ENCODE measurements at regions not wholly inside any gene's neighbourhood (a gene's known extent, or its start where the extent isn't known, plus 50 kb on each side); places are given as distances from the start of the nearest gene placed in this dataset.

DNA sequence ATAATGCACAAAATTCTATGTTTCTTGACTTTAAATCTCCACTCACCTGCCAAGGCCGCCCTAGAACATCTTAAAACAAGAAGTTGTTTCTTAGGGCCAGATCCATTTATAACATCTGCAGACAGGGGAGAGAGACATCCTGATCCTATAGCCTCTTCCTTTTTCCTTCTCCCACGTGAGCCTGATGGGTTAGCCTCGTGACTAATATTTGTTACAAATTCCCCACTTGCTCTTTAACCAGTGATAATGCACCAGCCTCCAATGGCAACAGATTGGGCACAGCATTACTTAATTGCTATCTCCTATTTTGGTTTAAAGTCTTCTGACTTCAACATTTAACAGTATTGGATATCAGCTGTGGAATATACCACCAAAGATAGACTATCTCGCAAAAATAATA lies 196.5 kb downstream of the GADD45G start:
- no peak overlapping the region for H3K4me2 ChIP-seq (ENCODE audit: low read length)
- H4K20me1 ChIP-seq (ENCODE audit: insufficient read depth) = no peaks in the 10 kb centered on the region
- intact Hi-C loops (cut with micrococcal nuclease) = no loop called here
- H3K79me2 ChIP-seq (ENCODE audit: insufficient read depth, low read length) = no peaks in the 10 kb centered on the region
- TF ChIP-seq TCF7L2 (IDR thresholded peaks at IDR 0.05; ENCODE audit: borderline replicate concordance, extremely low read depth, insufficient read depth, insufficient read length) = no peak
- no peak for TF ChIP-seq ZFX (IDR thresholded peaks at IDR 0.05)
- TF ChIP-seq, protein P1, sequence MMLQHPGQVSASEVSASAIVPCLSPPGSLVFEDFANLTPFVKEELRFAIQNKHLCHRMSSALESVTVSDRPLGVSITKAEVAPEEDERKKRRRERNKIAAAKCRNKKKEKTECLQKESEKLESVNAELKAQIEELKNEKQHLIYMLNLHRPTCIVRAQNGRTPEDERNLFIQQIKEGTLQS (IDR thresholded peaks at IDR 0.05) = no peak
- TF ChIP-seq, protein P2, sequence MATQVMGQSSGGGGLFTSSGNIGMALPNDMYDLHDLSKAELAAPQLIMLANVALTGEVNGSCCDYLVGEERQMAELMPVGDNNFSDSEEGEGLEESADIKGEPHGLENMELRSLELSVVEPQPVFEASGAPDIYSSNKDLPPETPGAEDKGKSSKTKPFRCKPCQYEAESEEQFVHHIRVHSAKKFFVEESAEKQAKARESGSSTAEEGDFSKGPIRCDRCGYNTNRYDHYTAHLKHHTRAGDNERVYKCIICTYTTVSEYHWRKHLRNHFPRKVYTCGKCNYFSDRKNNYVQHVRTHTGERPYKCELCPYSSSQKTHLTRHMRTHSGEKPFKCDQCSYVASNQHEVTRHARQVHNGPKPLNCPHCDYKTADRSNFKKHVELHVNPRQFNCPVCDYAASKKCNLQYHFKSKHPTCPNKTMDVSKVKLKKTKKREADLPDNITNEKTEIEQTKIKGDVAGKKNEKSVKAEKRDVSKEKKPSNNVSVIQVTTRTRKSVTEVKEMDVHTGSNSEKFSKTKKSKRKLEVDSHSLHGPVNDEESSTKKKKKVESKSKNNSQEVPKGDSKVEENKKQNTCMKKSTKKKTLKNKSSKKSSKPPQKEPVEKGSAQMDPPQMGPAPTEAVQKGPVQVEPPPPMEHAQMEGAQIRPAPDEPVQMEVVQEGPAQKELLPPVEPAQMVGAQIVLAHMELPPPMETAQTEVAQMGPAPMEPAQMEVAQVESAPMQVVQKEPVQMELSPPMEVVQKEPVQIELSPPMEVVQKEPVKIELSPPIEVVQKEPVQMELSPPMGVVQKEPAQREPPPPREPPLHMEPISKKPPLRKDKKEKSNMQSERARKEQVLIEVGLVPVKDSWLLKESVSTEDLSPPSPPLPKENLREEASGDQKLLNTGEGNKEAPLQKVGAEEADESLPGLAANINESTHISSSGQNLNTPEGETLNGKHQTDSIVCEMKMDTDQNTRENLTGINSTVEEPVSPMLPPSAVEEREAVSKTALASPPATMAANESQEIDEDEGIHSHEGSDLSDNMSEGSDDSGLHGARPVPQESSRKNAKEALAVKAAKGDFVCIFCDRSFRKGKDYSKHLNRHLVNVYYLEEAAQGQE (IDR thresholded peaks at IDR 0.05; ENCODE audit: low read depth) = no peak
- TF ChIP-seq, protein P3, sequence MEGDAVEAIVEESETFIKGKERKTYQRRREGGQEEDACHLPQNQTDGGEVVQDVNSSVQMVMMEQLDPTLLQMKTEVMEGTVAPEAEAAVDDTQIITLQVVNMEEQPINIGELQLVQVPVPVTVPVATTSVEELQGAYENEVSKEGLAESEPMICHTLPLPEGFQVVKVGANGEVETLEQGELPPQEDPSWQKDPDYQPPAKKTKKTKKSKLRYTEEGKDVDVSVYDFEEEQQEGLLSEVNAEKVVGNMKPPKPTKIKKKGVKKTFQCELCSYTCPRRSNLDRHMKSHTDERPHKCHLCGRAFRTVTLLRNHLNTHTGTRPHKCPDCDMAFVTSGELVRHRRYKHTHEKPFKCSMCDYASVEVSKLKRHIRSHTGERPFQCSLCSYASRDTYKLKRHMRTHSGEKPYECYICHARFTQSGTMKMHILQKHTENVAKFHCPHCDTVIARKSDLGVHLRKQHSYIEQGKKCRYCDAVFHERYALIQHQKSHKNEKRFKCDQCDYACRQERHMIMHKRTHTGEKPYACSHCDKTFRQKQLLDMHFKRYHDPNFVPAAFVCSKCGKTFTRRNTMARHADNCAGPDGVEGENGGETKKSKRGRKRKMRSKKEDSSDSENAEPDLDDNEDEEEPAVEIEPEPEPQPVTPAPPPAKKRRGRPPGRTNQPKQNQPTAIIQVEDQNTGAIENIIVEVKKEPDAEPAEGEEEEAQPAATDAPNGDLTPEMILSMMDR (IDR thresholded peaks at IDR 0.05 in 2 of 3, conservative IDR thresholded peaks at IDR 0.05 in 1 of 3; ENCODE audit: borderline replicate concordance in 1 of 3, insufficient read depth in 1 of 3, low read depth in 2 of 3, low read length in 2 of 3) = no peak
- no peak for TF ChIP-seq EZH2 (IDR thresholded peaks at IDR 0.05)
- TF ChIP-seq, protein P4, sequence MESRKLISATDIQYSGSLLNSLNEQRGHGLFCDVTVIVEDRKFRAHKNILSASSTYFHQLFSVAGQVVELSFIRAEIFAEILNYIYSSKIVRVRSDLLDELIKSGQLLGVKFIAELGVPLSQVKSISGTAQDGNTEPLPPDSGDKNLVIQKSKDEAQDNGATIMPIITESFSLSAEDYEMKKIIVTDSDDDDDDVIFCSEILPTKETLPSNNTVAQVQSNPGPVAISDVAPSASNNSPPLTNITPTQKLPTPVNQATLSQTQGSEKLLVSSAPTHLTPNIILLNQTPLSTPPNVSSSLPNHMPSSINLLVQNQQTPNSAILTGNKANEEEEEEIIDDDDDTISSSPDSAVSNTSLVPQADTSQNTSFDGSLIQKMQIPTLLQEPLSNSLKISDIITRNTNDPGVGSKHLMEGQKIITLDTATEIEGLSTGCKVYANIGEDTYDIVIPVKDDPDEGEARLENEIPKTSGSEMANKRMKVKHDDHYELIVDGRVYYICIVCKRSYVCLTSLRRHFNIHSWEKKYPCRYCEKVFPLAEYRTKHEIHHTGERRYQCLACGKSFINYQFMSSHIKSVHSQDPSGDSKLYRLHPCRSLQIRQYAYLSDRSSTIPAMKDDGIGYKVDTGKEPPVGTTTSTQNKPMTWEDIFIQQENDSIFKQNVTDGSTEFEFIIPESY (IDR thresholded peaks at IDR 0.05; ENCODE audit: extremely low read depth, insufficient replicate concordance, low read length) = no peak
- TF ChIP-seq SIN3A (IDR thresholded peaks at IDR 0.05; ENCODE audit: low read depth) = no peak
- TF ChIP-seq SRF (IDR thresholded peaks at IDR 0.05; ENCODE audit: low read depth) = no peak
- TF ChIP-seq, protein P5, sequence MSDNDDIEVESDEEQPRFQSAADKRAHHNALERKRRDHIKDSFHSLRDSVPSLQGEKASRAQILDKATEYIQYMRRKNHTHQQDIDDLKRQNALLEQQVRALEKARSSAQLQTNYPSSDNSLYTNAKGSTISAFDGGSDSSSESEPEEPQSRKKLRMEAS (IDR thresholded peaks at IDR 0.05) = no peak
- no peak for TF ChIP-seq EGR1 (IDR thresholded peaks at IDR 0.05; ENCODE audit: low read depth)
- TF ChIP-seq SP1 (IDR thresholded peaks at IDR 0.05; ENCODE audit: low read depth) = no peak
- TF ChIP-seq POLR2A (IDR thresholded peaks at IDR 0.05; ENCODE audit: borderline replicate concordance, extremely low read depth, insufficient read depth, insufficient read length) = no peak
- no peak for TF ChIP-seq YY1 (IDR thresholded peaks at IDR 0.05; ENCODE audit: extremely low read depth, insufficient replicate concordance, low read depth, low read length)
- TF ChIP-seq ELF1 (IDR thresholded peaks at IDR 0.05; ENCODE audit: borderline replicate concordance, low read depth) = no peak
- TF ChIP-seq JUND (IDR thresholded peaks at IDR 0.05) = no peak
- no peak for TF ChIP-seq FOSL1 (IDR thresholded peaks at IDR 0.05; ENCODE audit: low read depth)
- TF ChIP-seq CBX3 (IDR thresholded peaks at IDR 0.05; ENCODE audit: low read depth) = no peak
- TF ChIP-seq CEBPB (IDR thresholded peaks at IDR 0.05; ENCODE audit: low read depth) = no peak
- no peak for TF ChIP-seq RAD21 (IDR thresholded peaks at IDR 0.05; ENCODE audit: low read depth)
- H3K4me1 ChIP-seq (ENCODE audit: control insufficient read depth in 1 of 2, insufficient read depth in 2 of 2, low read length in 2 of 2) = no peaks in the 10 kb centered on the region
- CTCF ChIA-PET = interaction anchor here (2.1 kb wide), 1 partner anchor 198 kb away, joined by 5 read pairs; no protein-coding TSS in a partner anchor
- no TSS peak for BruUV-seq (replicated peaks)
- H3K27me3 ChIP-seq (ENCODE audit: insufficient read depth, low read length) = peaks cover 43% of the 10 kb centered on the region
- no peaks in the 10 kb centered on the region for H3K9me3 ChIP-seq (ENCODE audit: control insufficient read depth in 1 of 2, insufficient read depth in 1 of 2, low read depth in 1 of 2, low read length in 2 of 2)
- no peak for ATAC-seq
- no peak overlapping the region for H3K27ac ChIP-seq (ENCODE audit: low read depth, low read length)
- no peak overlapping the region for H3K4me3 ChIP-seq (replicated peaks in 1 of 2; ENCODE audit: low read depth in 1 of 2, low read length in 2 of 2)
- H3K9me2 ChIP-seq (ENCODE audit: insufficient read depth) = no peaks in the 10 kb centered on the region
- no peak overlapping the region for H2AFZ ChIP-seq (ENCODE audit: low read depth, low read length, poor library complexity, severe bottlenecking)
- H3K9ac ChIP-seq (ENCODE audit: low read length) = no peak overlapping the region
- H3K36me3 ChIP-seq (ENCODE audit: control insufficient read depth in 1 of 2, insufficient read depth in 2 of 2, low read length in 2 of 2) = no peaks in the 10 kb centered on the region
- POLR2A ChIA-PET = no interaction called here
- DNase-seq (ENCODE audit: low read depth, low spot score) = no peak
- RAD21 ChIA-PET (ENCODE audit: low non-redundant PET in 1 of 2, low total read pairs in 2 of 2, uncharacterized antibody in 2 of 2, unreplicated experiment in 2 of 2) = no interaction called here
